HG02759 (cell line): ENCODE measurements at regions not wholly inside any gene's neighbourhood (a gene's known extent, or its start where the extent isn't known, plus 50 kb on each side); places are given as distances from the start of the nearest gene placed in this dataset.

ENCODE experiments used
- ATAC-seq: cut with Tn5 transposase; IDR thresholded peaks from one replicate; pipeline ENCODE4 v1.9.1; 2021; ENCODE audit warnings: mild to moderate bottlenecking, moderate library complexity; ENCODE audit not compliant: unreplicated experiment

DNA sequence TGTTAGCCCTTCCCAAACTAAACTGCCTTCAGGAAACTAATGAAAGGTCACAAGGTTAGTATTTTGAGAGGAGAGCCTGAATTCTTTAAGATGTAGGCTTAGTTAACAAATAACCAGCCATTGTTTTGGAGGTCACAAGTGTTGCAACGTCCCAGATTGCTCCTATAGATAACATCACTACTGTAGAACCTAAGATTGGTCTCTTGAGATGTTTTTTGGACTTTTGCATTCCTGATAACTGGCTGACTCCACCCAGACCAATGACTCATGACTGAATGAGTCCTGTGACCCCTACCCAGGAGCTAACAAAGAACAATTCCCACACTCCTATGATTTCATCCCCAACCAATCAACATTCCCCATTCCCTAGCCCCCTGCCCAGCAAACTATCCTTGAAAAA lies 178.8 kb downstream of the SCP2D1 start:
- ATAC-seq = no peak

DNA sequence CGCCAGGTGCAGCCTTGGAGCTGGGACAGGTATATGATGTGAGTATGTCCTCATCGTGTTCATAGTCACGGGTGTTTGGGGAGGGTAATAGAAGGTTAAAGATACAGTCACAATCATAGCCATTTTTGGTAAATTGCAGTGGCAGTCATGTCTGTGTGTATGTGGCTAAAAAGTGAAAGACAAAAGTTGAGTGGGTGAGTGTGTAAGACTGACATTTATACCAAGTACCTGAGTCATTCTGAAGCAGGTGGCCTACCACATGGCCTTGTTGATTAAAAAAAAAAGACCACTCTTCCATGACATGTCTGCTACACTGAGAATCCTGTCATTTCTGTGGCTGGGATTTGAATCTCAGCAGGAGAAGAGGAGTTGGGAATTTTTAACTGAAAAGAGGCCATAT lies 181.9 kb downstream of the SCP2D1 start:
- no peak for ATAC-seq

DNA sequence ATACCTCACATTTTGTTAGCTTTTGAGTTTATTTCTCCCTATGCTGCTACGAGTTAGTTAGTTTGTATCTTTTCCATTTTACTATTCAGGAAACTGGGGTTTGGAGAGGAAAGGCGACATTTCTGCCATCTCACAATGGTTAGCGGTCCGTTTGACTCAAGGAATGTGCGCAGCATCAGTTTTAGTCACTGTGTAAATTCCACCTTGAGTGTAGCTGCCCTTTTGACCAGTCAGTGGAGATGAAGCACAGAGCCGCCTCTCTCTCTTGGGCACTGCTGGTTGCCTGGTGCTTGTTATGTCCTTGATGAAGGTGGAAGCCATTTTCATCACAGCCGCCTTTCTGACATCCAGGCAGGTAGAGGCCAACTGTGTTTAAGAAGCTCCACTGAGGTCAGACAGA lies 185.5 kb downstream of the SCP2D1 start:
- ATAC-seq = no peak

DNA sequence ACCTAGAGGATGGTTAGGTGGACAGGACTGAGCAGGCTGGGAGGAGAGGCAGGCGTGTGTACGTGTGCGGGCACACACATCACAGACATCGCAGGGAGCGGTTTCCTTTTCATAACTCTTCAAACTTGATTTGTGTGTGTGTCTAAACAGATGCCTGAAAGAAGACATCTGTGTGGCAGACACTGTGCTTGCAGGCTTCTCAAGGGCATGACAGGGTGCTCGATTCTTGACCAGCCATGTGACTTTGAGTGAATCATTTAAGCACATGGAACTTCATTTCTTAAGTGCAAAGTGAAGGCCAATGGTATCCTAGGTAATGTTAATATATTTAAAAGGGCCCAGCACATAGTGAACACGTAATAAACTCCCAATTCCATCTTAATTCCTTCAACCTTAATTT lies 186.5 kb downstream of the SCP2D1 start:
- ATAC-seq = no peak

DNA sequence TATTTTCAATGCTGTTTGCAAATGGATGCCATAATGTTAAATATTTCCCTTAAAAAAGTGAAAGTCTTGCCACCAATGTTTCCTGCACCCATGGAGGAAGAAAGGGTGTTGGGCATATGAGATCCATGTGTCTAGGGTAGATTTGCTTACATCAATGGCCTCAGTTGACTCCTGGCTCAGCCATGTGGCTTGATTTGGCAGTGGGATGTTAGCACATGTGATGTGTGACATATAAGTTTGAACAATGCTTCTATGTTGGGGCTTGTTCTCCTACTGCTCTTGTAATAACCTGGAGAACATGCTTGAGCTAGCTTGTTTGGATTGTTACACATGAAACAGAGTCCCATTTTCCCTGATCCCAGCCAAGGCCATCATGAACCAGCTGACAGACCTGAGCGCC lies 187.6 kb downstream of the SCP2D1 start:
- no peak for ATAC-seq

DNA sequence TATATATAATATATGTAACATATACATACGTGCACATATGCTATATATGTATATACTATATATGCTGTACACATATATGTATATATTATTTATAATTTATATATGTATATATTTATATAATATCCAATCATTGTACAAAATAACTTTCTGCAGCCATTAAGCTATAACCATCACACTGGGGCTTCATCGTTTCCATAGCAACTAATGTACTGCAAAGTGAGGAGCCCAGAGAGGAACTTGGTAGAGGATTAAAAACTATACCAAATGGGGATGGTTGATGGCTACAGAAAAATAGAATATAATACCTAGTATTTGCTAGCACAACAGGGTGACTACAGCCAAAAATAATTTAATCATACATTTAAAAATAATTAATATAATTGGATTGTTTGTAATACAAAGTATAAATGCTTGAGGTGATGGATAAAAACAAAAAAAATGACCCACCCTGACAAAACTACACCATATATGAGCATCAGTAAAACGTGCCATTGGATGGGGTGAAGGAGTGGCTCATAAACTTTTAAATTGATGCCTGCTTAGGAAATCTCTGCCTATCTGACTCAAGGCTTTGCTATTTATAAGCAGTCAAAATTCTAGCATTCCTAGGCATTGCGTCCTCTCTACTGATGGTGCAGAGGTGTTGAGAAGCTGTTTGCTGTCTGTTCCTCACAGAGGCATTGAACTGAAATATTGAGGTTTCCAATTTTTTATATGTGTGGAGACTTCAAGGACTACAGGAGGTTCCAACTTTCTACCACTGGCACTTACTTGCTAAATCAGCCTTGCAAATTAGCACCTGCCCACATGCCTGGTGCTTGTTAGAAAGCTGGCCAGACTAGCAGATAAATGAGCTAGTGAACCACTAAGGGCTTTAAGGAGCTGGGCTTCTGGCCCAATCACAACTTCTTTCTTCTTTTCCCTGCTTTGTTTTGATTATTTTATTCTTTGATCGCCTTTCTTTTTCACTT lies 190.1 kb downstream of the SCP2D1 start:
- ATAC-seq = no peak

DNA sequence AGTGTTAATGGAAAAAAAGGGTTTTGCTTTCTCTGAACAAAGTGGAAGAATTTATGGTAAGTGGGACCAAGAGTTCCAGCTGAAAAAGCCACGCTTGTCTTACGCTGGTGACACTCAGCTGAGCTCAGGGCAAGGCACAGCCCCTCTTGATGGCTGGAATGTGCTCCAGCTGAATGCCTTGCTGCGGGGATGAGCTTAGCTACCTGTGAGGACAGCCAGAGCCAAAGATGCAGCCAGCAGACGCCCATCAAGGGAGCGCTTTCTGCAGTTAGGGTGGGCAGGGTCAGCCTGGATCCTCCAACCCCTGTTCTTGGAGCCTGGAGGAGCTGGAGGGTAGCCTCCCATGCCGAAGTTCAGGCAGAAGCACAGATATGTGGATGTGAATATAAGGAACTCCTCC lies 191.4 kb downstream of the SCP2D1 start:
- ATAC-seq = no peak

DNA sequence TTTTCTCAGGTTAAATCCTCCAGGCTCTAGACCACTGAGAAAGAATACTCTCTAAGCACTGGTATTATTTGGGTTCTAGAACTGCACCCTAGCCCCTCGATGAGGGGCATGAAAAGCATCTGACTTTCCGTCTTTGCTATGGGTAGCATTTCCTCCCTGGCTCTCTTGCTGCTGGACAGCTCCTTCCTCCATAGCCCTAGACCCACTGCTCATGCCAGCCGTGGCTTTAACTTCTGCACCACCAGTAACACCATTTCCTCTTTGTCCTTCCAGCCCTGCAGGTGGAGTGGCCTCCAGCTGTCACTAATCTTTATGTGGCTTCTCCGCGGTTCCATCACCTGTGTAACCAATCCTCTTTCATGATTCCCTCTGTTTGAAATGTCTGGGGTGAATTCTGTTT lies 194.9 kb downstream of the SCP2D1 start:
- no peak for ATAC-seq

DNA sequence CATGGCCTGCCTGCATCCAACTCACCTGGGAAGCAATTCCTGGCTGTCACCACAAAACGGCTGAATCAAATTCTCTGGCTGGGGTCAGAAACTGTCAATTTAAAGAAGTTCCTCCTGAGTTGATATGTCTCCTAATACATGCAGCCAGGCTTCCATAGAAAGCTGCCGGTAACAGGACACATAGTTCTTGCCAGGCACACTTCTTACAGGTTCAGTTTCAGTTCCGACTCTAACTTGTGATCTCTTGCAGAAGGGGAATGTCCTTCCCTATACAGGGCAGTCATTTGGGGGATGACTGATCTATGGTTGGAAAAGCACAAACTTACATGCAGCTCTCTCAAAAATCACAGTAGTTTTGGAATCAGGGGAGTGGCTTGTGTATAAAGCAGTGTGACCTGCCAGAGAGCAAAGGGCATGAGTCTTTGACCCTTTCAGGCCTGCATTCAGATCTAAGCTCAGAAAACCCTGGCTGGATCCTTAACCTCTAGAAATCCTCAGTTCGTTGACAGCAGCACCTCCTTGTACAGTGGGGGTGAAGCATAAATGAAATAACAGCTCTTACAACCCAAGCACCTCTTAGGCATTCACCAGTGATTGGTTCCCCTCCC lies 195.6 kb downstream of the SCP2D1 start:
- no peak for ATAC-seq

DNA sequence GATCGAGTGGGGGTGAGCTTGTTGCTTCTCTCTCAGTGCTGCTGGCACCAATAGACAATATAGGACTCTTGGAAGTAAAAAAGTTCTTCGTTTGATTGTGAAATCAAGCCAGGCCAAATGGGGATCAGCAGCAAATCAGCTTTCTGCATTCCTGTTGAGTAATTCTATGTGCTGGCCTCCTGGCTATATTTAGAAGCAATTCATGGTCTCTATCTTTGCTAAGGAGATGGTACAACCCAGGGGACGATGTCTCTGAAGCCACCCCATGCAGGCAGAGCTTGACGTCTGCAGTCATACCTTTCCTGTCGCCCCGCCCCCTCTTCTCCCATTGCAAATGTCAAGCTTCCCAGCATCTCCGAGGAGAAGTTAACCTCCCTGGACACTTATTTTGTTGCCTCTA lies 199.1 kb downstream of the SCP2D1 start:
- ATAC-seq = no peak

DNA sequence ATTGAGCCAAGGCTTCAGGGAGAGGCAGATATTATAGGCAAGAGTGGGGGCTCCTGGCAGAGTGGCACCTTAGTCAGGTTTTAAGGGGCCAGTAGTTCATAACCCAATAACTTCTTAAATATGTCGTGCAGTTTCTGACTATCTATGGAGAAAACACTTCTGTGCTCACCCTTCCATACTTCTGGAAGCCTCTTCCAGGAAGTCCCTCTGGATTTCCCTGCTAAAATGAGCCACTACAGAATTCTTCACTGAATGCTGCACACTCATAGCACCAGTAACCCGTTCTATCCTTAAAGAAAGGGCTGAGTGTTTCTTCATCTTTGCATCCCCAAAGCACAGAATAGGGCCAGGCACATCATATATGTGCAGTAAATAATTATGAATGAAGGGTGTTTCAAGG lies 198.5 kb upstream of the SLC24A3 start:
- ATAC-seq = no peak

DNA sequence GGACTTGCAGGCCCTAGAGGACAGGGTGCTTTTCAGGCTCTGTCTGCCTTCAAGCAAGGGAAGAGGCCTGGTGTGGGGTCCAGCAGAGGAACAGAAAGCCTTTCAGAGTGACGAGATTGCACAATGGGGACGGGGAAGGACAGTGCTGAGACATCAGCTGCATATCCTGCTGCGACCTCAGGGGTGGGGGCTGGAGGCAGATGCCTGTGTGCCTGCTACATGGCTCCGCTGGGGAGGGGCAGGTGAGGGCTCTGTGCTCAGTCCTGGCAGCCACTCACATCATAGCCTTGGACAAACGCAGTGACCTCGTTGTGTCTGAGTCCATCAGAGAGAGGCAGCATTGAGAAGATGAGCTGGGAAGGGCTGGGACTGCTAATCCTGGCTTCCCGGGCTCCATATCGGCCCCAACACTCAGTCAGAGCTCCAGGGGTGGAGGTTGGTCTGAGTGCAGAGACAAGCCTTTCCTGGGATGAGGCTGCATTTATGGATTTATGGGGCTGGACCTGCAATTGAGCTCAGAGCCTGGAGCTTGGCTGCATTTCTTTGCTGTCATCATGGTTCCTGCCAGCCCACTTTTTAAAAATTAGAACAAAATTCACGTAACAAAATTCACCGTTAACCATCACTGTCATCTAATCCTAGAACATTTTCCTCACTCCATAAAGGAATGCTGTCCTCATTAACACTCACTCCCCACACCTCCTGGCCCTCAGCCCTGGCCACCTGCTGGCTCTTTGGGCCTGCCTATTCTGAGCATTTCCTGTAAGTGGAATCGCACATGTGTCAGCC lies 196.9 kb upstream of the SLC24A3 start:
- ATAC-seq = no peak

DNA sequence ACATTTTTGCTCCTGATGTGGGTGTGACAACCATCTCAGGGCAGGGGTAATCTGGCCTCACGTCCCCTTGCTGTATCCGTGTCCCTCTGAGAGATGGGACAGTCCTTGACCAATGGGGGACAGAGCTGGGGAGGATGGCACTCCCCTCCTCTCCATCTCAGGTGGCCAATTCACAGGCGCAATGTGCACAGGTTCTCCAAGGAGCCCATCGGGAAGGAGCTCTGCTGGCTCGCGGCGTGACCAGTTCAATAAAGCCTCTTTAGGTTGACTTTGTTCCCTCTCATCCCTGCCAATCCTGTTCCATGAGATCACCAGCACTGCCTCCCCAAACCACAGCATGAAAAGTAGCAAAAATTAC lies 196.3 kb upstream of the SLC24A3 start:
- no peak for ATAC-seq

DNA sequence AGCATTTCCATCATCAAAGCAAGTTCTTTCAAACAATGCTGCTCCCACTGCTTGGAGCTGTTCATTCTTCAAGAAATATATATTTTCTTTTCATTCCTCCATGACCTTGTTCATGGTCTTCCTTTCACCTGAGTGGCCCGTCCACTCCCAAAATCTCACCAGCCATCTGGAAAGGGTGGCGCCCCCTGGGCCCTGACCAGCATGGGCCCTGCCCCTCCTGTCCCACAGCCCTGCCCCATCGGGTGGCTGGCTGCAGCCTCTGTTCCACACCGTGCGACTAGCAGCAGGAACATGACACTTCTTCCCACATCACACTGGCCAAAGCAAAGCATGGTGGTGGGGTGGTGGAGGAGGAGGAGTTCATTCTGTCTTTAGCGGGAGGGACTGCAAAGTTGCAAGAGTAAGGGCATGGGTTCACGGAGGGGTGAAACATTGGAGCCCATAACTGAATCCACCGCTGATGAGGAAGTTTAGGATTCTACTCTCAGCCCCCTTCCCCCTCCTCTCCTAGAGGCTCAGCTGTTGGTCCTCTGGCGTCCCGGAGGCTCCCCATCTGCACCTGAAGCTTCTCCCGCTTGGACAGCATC lies 195.2 kb upstream of the SLC24A3 start:
- ATAC-seq = no peak

DNA sequence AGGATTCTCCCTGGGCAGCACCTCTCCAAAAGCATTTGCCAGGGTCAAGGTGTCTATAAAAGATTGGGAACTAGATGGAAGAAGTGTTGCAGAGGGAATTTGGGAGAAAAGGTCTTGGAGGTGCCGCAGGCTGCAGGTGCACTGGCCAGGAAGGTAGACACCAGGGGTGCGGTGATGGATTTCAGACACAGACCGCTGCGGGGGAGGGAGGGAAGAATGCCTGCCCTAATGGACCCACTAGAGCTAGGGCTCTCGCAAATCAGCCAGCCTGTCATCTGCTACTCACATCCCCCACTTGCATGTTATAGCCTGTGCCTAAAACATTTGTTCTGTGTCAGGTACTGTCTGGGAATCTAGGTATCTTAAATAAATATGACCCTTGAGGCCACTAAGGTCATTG lies 193.6 kb upstream of the SLC24A3 start:
- no peak for ATAC-seq

DNA sequence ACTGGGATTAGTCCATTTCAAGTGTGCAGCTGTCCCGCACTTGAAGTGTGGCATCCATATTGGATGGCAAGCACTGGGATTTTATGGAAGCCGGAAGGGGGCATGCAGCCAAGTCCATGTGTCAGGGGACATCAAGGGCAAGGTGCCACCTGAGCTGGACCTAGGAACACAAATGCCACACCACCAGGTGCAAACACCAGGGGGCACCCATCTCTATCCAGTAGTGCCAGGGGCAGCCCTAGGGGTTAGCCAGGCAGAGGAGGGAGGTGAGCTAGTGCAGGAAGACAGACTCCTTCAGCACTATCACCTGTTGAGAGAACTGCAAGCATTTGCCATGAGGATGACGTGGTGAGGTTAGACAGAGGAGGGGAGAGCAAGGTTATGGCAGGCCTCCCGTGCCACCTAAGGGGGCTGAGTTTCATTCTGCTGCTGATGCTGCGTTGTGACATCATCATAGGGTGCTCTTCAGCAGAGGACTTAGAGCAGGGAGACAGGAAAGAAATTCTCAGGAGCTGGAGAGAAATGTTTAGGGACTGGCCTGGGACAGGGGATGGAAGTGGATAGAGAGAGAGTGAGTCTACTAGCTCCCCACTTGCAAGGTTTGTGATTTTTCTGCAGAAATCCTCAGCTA lies 192.6 kb upstream of the SLC24A3 start:
- no peak for ATAC-seq

DNA sequence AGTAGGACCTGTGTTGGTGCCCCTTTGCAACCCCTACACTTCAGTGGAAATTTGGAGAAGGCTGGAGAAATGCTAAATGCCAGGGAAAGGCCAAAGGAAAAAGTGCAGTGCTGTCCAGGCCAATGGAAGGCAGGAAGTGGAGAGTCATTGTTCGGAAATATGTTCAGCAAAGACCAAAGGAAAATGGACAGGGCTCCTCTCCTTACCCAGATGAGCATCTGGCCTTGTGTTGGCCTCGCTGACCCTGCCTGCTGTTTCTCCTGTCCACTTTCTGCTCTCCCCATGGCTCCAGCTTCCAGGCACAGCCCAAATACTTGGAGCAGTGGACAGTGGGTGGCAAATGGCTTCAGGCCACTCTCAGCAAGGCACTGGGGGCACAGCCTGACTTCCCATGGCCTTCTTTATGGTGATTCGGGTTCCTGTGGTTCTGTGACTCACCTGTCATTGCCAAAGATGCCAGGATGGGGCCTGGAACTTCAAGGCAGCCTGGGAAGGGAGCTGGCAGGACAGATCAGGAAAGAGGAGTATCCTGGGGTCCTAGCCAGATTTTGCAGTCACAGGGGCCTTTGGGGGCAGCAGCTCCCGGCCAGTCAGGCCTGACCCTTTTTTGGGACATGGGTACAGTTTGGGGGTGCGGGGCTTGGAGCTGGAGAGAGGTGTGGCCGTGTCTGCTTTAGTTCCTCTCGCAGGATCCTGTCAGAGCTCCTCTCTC lies 190.9 kb upstream of the SLC24A3 start:
- ATAC-seq = no peak

DNA sequence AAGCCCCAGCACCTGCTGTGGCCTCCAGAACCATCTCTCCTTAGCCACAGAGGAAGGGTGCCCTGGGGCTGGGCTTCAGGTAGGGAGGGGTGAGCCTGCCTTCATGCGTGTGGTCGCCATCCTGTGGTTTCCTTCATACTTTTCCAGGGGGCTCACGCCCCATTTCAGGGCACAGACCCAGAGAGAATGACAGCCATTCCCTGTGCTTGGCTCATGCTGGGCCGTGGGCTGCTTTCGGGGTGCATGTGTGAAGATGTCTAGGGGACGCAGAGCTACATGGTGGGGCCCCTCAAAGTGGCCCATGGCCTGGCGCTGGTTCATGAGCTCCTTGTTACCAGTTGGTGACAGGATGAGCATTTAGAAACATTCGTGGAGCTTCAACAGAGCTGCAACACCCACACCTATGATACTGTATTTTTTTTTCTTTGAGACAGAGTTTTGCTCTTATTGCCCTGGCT lies 190.3 kb upstream of the SLC24A3 start:
- ATAC-seq = no peak

DNA sequence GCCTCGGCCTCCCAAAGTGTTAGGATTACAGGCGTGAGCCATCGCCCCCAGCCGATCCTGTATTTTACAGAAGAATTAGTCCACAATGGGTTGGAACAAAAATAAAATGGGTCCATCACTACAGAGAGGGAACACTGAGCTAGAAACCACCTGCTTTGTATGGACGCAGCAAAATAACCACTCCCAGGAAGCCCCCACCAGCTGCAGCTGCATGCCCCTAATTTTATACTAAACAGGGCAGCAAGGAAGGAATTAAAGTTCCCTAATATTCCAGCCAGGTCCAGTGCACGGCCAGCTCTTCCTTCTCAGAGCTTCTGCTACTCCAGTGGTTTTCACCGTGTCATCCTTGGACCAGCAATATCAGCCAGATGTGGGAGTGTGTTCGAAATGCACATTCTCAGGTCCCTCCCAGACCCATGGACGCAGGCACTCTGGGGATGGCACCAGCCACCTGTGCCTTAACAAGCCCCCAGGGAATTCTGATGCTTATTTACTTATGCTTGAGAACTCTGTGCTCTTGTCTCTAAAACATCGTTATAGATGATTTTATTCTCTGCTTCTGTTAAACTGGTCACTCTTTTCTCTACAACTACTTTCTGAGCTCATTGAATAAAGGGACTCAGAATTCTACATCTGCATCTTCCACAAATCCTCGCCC lies 189.5 kb upstream of the SLC24A3 start:
- ATAC-seq = no peak
